GM23248 (cell line): ENCODE measurements at regions not wholly inside any gene's neighbourhood (a gene's known extent, or its start where the extent isn't known, plus 50 kb on each side); places are given as distances from the start of the nearest gene placed in this dataset.
"Not testable (repeated sequence)": the region's sequence is repeated elsewhere in the genome, so short reads cannot be mapped to it uniquely, and the experiment has no call there.

Source experiments
- DNase-seq: peaks from one replicate; pipeline ENCODE4 v3.0.0-alpha.2; 2015
- H2AFZ ChIP-seq: fragments of 200-600 bp; sonication (generic); 2 replicates; pipeline ENCODE4 v1.6.1; 2016; ENCODE audit warnings: antibody characterized with exemption
- H3F3A ChIP-seq: fragments of 200-600 bp; sonication (generic); 2 replicates; pipeline ENCODE4 v1.6.1; 2016; ENCODE audit warnings: mild to moderate bottlenecking, antibody characterized with exemption, mixed run types; ENCODE audit not compliant: insufficient read depth
- H3K27ac ChIP-seq: fragments of 200-600 bp; sonication (generic); 2 replicates; pipeline ENCODE4 v1.5.1; 2016; ENCODE audit warnings: mild to moderate bottlenecking
- H3K27me3 ChIP-seq: fragments of 200-600 bp; sonication (generic); replicated peaks from 2 replicates; pipeline ENCODE4 v1.6.1; 2016; ENCODE audit warnings: mild to moderate bottlenecking; ENCODE audit not compliant: insufficient read depth
- H3K36me3 ChIP-seq: fragments of 200-600 bp; sonication (generic); 2 replicates; pipeline ENCODE4 v1.6.1; 2016; ENCODE audit warnings: low read depth, mild to moderate bottlenecking
- H3K4me1 ChIP-seq: fragments of 200-600 bp; sonication (generic); 2 replicates; pipeline ENCODE4 v1.6.1; 2016; ENCODE audit warnings: mild to moderate bottlenecking; ENCODE audit not compliant: insufficient read depth
- H3K4me2 ChIP-seq: fragments of 200-600 bp; sonication (generic); one replicate; pipeline ENCODE4 v1.6.1; 2016; ENCODE audit warnings: mild to moderate bottlenecking; ENCODE audit not compliant: unreplicated experiment
- H3K4me3 ChIP-seq: fragments of 200-600 bp; sonication (generic); 2 replicates; pipeline ENCODE4 v1.5.1; 2016; ENCODE audit warnings: mild to moderate bottlenecking
- H3K79me2 ChIP-seq: fragments of 200-600 bp; sonication (generic); 2 replicates; pipeline ENCODE4 v1.6.1; 2016; ENCODE audit warnings: mild to moderate bottlenecking; ENCODE audit not compliant: insufficient read depth
- H3K9ac ChIP-seq: fragments of 200-600 bp; sonication (generic); 2 replicates; pipeline ENCODE4 v1.6.1; 2016; ENCODE audit warnings: mild to moderate bottlenecking
- H3K9me2 ChIP-seq: fragments of 200-600 bp; sonication (generic); 2 replicates; pipeline ENCODE4 v1.6.1; 2016; ENCODE audit warnings: mixed run types, mild to moderate bottlenecking, moderate library complexity; ENCODE audit not compliant: insufficient read depth
- H3K9me3 ChIP-seq: fragments of 200-600 bp; sonication (generic); one replicate; pipeline ENCODE4 v1.6.1; 2017; ENCODE audit warnings: low read depth
- H4K20me1 ChIP-seq: fragments of 200-600 bp; sonication (generic); 2 replicates; pipeline ENCODE4 v1.6.0; 2016; ENCODE audit not compliant: insufficient read depth
- EZH2 ChIP-seq: fragments of 200-600 bp; sonication (generic); IDR thresholded peaks from 2 replicates; pipeline ENCODE4 v1.6.1; 2018; ENCODE audit warnings: antibody characterized with exemption, mild to moderate bottlenecking; ENCODE audit not compliant: insufficient read depth, poor library complexity, severe bottlenecking
- EZH2phosphoT487 ChIP-seq: fragments of 200-600 bp; sonication (generic); IDR thresholded peaks from 2 replicates; pipeline ENCODE4 v1.6.1; 2018; ENCODE audit warnings: antibody characterized with exemption, moderate library complexity, mild to moderate bottlenecking, low read depth; ENCODE audit not compliant: insufficient read depth
- WGBS, 2 experiments: methylation state at CpG; one replicate each; pipeline ENCODE4 v1.1.6; 2015 to 2017; ENCODE audit warnings: low lambda C conversion rate in 2 of 2, low coverage in 1 of 2; ENCODE audit errors: missing lambda C conversion rate in 2 of 2; 5-methylcytosine and 5-hydroxymethylcytosine counted together
- in situ Hi-C: fragments of 300-500 bp; cut with MboI; formaldehyde crosslinking; loops from 2 replicates; pipeline ENCODE4 v1.15.0; 2020

DNA sequence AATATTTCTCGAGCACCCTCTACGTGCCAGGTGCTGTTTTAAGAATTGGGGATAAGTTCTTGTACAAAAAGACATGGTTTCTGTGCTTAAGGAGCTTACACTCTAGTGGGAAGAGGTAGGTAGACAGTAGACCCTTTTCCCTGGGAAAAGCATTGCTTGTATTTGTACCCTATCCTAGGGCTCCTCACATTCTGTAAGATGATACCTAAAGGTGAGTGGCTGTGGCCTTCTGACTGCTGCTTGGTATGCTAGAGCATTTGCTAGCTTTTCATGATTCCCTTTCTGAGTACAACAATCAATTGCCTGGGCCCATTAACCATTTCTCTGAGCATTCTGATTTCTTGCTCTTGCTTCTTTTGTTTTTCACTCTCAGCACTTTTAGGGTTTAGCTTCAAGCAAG, 286.6 kb downstream of the ZIC3 start:
- no peak overlapping the region for H3K27ac ChIP-seq
- no peaks in the 10 kb centered on the region for H3K9me3 ChIP-seq
- no peaks in the 10 kb centered on the region for H3F3A ChIP-seq
- H3K79me2 ChIP-seq, result no peaks in the 10 kb centered on the region
- no peak overlapping the region for H3K4me2 ChIP-seq
- no peak for TF ChIP-seq EZH2phosphoT487
- no peak for TF ChIP-seq EZH2
- H3K36me3 ChIP-seq, result no peaks in the 10 kb centered on the region
- no peak overlapping the region for H3K4me3 ChIP-seq
- no peaks in the 10 kb centered on the region for H3K9me2 ChIP-seq
- in situ Hi-C loops, result no loop called here
- DNase-seq, result no peak
- no peak overlapping the region for H2AFZ ChIP-seq
- 4 to 9% methylated on average over 2 of the region's 2 CpGs for WGBS, 2 experiments
- H4K20me1 ChIP-seq, result no peaks in the 10 kb centered on the region
- H3K4me1 ChIP-seq, result no peaks in the 10 kb centered on the region
- H3K9ac ChIP-seq, result no peak overlapping the region
- H3K27me3 ChIP-seq, result no peaks in the 10 kb centered on the region

DNA sequence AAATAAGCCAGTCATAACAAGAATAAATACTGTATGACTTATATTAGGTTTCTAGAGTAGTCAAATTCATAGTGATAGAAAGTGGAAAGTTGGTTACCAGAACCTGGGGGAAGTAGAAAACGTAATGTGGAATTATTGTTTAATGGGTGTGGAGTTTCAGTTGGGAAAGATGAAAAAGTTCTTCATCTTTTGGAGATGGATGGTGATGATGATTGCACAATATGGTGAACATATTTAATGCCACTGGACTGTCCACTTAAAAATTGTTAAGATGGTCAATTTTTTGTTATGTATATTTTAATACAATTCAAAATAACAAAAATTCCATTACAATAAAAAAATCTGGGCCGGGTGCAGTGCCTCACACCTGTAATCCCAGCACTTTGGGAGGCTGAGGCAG, 289.6 kb downstream of the ZIC3 start:
- Histone ChIP-seq H3K4me1 (no peaks in the 10 kb centered on the region), H3K9ac (no peak overlapping the region), H2AFZ (no peak overlapping the region), H3K9me2 (no peaks in the 10 kb centered on the region), H3K9me3 (no peaks in the 10 kb centered on the region), H3K79me2 (no peaks in the 10 kb centered on the region), H3K4me2 (no peak overlapping the region), H3F3A (no peaks in the 10 kb centered on the region), H3K4me3 (no peak overlapping the region), H4K20me1 (no peaks in the 10 kb centered on the region), H3K27me3 (no peaks in the 10 kb centered on the region), H3K27ac (no peak overlapping the region), H3K36me3 (no peaks in the 10 kb centered on the region)
- in situ Hi-C loops, result no loop called here
- WGBS, 2 experiments, result 6 to 13% methylated on average over 2 of the region's 2 CpGs
- no peak for DNase-seq
- TF ChIP-seq EZH2phosphoT487 (no peak), EZH2 (no peak)

DNA sequence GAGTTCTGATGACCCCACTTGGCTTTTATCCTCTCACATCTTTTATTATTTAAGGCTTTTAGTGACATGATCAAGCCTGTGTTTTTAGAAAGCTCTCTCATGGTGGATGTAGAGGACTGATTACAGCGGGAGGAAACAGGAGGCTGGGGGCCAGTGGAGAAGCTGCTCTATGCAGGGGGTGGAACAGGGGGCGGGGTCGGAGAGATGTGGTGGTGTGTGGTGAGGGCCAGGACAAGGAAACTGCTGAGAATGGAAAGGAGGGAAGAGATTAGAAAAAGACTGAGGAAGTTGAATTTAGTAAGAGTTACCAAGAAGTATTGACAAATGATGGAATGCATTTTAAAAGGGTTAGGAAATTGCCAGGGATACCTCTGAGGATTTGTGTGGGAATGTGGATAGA, 292.2 kb downstream of the ZIC3 start:
- no peak overlapping the region for H3K4me3 ChIP-seq
- TF ChIP-seq EZH2phosphoT487, result no peak
- no peak for TF ChIP-seq EZH2
- no peaks in the 10 kb centered on the region for H3K9me3 ChIP-seq
- WGBS, 2 experiments, result 4 to 10% methylated on average over 1 to 3 of the region's 3 CpGs
- H3K4me2 ChIP-seq, result no peak overlapping the region
- no peak for DNase-seq
- H4K20me1 ChIP-seq, result no peaks in the 10 kb centered on the region
- H3K4me1 ChIP-seq, result no peaks in the 10 kb centered on the region
- no peaks in the 10 kb centered on the region for H3K27me3 ChIP-seq
- no peak overlapping the region for H3K27ac ChIP-seq
- no peaks in the 10 kb centered on the region for H3F3A ChIP-seq
- H3K9ac ChIP-seq, result no peak overlapping the region
- no peaks in the 10 kb centered on the region for H3K9me2 ChIP-seq
- in situ Hi-C loops, result no loop called here
- H2AFZ ChIP-seq, result no peak overlapping the region
- no peaks in the 10 kb centered on the region for H3K79me2 ChIP-seq
- no peaks in the 10 kb centered on the region for H3K36me3 ChIP-seq

- WGBS, 2 experiments, result 23 to 24% methylated on average over 3 of the region's 3 CpGs
- Histone ChIP-seq H3F3A (no peaks in the 10 kb centered on the region), H3K4me1 (no peaks in the 10 kb centered on the region), H4K20me1 (no peaks in the 10 kb centered on the region), H3K4me2 (no peak overlapping the region), H3K27ac (no peak overlapping the region), H3K9me3 (no peaks in the 10 kb centered on the region), H2AFZ (no peak overlapping the region), H3K79me2 (no peaks in the 10 kb centered on the region), H3K27me3 (no peaks in the 10 kb centered on the region), H3K9me2 (no peaks in the 10 kb centered on the region), H3K4me3 (no peak overlapping the region), H3K9ac (no peak overlapping the region), H3K36me3 (no peaks in the 10 kb centered on the region)
- DNase-seq, result no peak
- in situ Hi-C loops, result no loop called here
- TF ChIP-seq EZH2phosphoT487 (no peak), EZH2 (no peak)
Observed at GRCh38 chrX:137878401-137878800, 312.5 kb downstream of the ZIC3 start.

DNA sequence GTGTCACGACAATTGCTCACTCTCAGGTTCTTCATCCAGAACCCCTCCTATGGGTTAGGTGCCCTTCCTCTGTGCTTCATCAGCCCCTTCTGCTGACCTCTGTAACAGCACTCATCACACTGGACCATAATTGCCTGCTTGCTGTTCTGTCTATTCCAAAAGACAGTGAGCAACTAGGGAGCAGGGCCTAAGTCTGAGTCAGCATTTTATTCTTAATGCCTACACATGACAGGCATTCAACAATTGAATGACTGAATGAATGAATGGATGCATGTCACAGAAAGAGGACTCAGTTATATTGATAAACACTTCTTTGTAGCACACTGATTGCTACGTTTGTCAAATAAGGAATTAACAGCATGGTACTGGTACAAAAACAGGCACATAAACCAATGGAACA, 317.0 kb downstream of the ZIC3 start:
- DNase-seq, result no peak
- TF ChIP-seq EZH2 (no peak), EZH2phosphoT487 (no peak)
- H3K36me3 ChIP-seq, result no peaks in the 10 kb centered on the region
- H3K79me2 ChIP-seq, result no peaks in the 10 kb centered on the region
- WGBS, 2 experiments, result 33 to 42% methylated on average over 2 of the region's 2 CpGs
- no peak overlapping the region for H3K4me2 ChIP-seq
- no peaks in the 10 kb centered on the region for H3F3A ChIP-seq
- H3K9me2 ChIP-seq, result no peaks in the 10 kb centered on the region
- no peak overlapping the region for H3K4me3 ChIP-seq
- no peaks in the 10 kb centered on the region for H4K20me1 ChIP-seq
- in situ Hi-C loops, result no loop called here
- no peaks in the 10 kb centered on the region for H3K4me1 ChIP-seq
- H3K27ac ChIP-seq, result no peak overlapping the region
- no peaks in the 10 kb centered on the region for H3K9me3 ChIP-seq
- H3K9ac ChIP-seq, result no peak overlapping the region
- H3K27me3 ChIP-seq, result no peaks in the 10 kb centered on the region
- no peak overlapping the region for H2AFZ ChIP-seq

DNA sequence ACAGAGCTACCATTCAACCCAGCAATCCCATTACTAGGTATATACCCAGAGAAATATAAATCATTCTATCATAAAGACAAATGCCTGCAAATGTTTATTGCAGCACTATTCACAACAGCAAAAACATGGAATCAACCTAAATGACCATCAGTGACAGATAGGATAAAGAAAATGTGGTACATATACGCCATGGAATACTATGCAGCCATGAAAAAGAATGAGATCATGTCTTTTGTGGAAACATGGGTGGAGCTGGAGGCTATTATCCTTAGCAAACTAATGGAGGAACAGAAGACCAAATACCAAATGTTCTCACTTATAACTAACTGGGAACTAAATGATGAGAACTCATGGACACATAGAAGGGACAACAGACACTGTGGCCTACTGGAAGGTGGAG, 318.9 kb downstream of the ZIC3 start:
- H3K9ac ChIP-seq, H4K20me1 ChIP-seq, H3K9me2 ChIP-seq, H3K36me3 ChIP-seq, DNase-seq, H3F3A ChIP-seq, H3K79me2 ChIP-seq, H3K4me1 ChIP-seq, H3K27ac ChIP-seq, H3K27me3 ChIP-seq, H3K4me2 ChIP-seq, H2AFZ ChIP-seq, H3K9me3 ChIP-seq, H3K4me3 ChIP-seq, in situ Hi-C loops: not testable (repeated sequence)
- WGBS, 2 experiments, result 18 to 25% methylated on average over 1 of the region's 1 CpG
